ENCODE measurements at regions not wholly inside any gene's neighbourhood (a gene's known extent, or its start where the extent isn't known, plus 50 kb on each side); places are given as distances from the start of the nearest gene placed in this dataset.

- no peak for TF ChIP-seq POLR2A (IDR thresholded peaks at IDR 0.05; ENCODE audit: low read depth, low read length)
- DNase-seq (ENCODE audit: insufficient read length, low spot score) (no peak), FAIRE-seq (no peak)
Measured at GRCh38 chr14:54207476-54208462, 189.0 kb upstream of the CDKN3 start.

DNA sequence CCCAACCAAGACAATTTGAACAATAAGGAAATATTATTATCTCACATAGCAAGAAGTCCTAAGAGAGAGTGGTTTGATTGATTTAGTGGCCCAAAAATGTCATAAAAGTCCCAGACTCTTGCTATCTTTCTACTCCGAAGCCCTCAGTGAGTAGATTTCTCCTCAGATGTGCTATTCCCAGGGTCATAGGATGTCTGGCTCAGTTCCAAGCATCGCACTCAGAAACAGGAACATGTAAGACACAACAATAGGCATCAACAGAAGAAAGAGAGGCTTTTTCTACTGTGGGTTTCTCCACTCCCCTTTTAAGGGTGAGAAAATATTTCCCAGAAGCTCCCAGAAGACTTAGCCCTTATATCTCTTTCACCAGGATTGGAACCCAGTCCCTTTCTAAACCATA lies 188.1 kb upstream of the CDKN3 start:
- TF ChIP-seq POLR2A (IDR thresholded peaks at IDR 0.05; ENCODE audit: low read depth, low read length) = no peak
- DNase-seq (ENCODE audit: insufficient read length, low spot score) (no peak), FAIRE-seq (no peak)

DNA sequence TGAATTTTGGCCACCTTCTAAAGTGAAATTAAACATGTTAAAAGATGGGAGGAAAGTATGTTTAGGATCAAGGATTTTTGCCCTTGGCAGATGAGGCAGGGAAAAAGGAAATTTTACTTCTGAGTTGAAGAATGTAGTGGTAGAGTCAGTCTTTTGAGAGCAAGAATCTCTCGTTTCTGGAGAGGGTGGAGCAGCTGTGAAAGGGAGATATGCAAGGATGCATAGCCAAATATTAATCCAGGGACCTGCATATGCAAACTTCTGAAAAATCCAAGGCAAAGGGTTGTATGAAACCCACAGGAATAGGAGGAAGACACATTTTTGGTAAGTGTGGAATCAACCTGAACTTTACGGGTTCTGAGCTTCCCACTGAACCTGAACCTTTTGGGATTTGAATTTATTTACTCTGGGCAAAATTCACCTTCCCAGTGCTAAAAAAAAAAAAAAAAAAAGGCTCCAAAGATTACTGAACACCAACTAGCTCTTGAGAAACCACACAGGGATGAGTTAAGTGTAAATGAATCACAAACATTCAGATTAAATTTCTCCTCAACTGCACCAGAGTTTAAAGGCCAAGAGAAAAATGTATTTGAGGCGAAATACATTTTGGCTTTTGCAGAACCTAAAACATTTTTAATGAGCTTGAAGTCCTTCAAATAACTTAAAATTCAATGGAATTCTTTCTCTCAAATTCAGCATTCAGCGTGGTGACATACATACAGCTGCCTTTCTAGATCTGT lies 187.1 kb upstream of the CDKN3 start:
- FAIRE-seq (no peak), DNase-seq (ENCODE audit: insufficient read length, low spot score) (no peak)
- TF ChIP-seq POLR2A (IDR thresholded peaks at IDR 0.05; ENCODE audit: low read depth, low read length) = no peak

DNA sequence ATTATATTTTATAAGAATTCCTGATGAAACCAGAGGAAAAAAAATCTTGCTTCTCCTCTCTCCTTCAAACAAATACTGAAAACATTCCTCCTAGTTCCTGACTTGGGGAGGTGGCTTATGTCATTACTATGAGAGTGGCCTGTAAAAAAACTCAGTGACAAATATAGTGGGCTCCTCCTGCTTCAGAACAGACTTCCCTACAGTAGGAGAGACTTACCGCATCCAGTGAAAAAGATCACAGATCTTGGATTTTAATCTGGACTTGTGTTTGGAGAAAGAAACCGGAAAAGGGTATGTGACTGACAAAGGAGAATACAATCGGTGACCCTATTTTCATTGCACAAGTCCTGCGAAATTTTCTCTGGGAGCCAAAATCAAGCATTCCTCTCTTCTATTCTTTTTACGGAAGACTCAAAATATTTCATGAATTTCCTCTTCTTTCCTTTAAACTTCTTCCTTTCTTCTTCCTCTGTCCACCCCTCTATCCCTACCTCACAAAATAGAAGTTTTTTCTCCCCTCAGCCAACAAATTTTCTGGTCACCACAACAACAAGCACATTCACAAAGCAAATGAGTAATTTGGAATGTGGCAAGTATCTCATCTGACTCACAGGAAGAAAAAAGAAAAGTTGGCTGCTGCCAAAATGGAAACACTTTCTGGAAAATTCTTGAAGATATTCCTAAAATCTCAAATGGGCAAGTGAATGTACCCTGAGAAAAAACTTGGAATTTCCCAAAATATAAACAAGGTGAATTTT lies 185.1 kb upstream of the CDKN3 start:
- TF ChIP-seq POLR2A (IDR thresholded peaks at IDR 0.05; ENCODE audit: low read depth, low read length) = no peak
- FAIRE-seq = peak; percentile 61
- DNase-seq (ENCODE audit: insufficient read length, low spot score) = no peak

- FAIRE-seq (no peak), DNase-seq (ENCODE audit: insufficient read length, low spot score) (no peak)
- no peak for TF ChIP-seq POLR2A (IDR thresholded peaks at IDR 0.05; ENCODE audit: low read depth, low read length)
Measured at GRCh38 chr14:54213536-54213935, 183.3 kb upstream of the CDKN3 start.

DNA sequence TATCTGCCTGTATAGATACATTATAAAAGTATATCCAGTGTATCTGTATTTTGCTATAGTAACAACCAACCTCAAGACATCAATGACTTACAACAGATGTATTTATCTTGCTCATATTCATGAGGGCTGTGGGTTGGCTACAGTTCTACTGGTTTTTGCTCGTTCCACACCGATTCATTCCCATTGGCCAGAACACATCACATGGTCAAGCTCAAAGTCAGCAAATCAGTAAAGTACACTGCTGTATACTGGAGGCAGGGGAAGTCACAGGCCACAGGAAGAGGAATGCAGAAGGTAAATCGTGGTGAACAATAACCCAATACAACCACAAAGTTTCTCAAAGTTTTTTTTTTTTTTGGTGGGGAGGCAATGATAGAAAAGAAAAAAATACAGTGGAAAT lies 180.0 kb upstream of the CDKN3 start:
- no peak for TF ChIP-seq POLR2A (IDR thresholded peaks at IDR 0.05; ENCODE audit: low read depth, low read length)
- DNase-seq (ENCODE audit: insufficient read length, low spot score) (no peak), FAIRE-seq (no peak)

DNA sequence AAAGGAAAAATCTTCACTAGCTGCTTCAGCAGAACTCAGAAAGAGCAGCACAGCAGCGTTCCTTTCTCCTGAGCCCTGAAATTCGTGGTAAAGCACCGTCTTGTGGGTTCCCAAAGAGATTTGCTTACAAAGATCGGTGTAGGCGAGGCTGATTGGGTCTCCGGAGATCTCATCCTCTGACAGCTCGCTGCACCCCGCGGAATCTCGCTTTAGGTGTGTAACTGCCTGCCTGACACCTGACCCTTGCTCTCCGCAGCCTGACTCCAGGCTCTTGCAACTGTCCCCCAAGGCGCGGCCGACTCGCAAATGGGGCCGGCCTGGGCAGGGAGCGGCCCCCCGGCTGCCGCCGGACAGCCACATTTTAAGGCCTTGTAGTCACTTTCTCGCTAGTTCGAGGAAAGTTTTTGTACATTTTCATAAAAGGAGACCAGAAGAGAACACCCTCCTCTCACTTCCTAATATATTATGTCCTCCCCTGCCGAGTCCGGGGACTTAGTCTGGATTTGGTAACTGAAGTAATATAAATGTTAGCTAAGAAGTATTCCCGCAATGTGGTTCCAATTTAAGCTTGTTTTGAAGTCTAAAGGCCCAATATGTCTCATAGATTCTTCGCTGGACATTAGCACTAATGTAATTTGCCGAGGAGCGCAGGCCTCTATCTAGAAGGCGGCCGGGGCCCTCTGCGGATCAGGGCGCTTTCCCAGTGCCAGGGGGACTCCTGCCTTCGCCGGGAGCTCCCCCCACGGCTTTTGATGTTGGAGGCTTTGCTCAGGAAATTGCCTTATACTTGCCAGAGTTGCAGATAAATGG lies 177.3 kb upstream of the CDKN3 start:
- no peak for TF ChIP-seq POLR2A (IDR thresholded peaks at IDR 0.05; ENCODE audit: low read depth, low read length)
- FAIRE-seq = no peak
- no peak for DNase-seq (ENCODE audit: insufficient read length, low spot score)

DNA sequence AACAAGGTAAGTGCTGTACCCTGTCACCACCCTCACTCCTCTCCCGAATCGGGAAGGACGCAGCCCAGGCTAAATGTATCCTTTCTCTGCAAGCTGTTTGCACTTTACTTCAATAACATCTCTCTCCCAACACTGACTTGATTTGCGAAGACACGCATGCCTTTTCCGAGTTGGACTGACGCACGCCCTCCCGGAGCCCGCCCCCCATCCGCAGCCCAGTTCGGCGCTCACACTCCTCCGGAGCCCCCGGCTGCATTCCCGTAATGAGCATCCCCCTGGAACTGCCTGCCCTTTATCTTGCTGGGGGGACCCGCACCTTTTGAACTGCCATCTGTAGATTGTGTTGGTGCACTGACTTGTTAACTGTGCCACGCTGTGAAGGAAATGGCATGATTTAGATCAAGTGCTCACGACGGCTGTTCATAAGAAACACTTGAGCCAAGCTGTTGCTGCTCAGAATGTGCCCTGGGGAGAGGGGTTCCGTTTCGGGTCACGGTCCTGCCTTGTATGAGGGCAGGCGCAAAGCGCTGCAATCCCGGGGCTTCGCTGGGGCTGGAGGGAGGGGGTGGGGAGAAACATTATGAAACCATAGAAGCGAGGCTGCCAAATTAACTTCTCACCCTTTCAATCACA lies 176.6 kb upstream of the CDKN3 start:
- FAIRE-seq (no peak), DNase-seq (ENCODE audit: insufficient read length, low spot score) (no peak)
- TF ChIP-seq POLR2A (IDR thresholded peaks at IDR 0.05; ENCODE audit: low read depth, low read length) = no peak

DNA sequence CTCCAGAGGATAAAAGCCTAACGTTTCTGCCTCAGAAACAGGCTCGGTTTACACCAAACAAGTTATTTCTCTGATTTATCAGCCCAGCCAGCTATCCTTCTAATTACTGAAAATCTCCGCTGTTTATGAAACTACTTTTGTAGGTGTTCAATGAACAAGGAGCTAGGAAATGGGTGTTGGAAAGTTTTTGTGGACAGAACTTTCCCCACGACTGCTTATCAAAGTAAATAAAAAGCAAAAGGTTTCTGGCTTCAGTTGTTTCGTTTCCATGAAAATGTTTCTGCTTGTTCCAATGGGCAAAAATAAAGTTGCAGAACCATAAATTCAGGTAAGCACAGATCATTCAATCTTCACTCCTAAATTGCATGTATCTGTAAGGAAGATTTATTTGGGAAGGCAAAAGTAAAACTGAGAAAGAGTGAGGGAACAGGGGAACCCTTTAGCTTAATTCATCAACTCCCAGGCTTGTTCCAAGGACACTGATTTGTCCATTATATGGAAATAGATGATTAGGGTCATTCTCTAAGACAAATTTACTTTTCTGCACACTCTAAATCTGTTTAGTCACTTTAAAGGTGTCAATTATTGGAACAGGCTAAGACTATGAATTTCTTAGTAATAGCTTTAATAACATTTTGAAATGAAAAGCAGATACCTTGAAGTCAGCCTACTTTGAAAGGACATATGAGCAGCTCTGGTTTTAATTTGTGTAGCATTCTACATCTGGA lies 175.9 kb upstream of the CDKN3 start:
- FAIRE-seq = no peak
- no peak for TF ChIP-seq POLR2A (IDR thresholded peaks at IDR 0.05; ENCODE audit: low read depth, low read length)

GRCh38 chr14:54221432-54221803 lies 175.4 kb upstream of the CDKN3 start:
- FAIRE-seq = no peak
- no peak for TF ChIP-seq POLR2A (IDR thresholded peaks at IDR 0.05; ENCODE audit: low read depth, low read length)
- DNase-seq (ENCODE audit: insufficient read length, low spot score) = no peak

More for the DNA sequence above, 175.9 kb upstream of the CDKN3 start:
- DNase-seq (ENCODE audit: insufficient read length, low spot score) = no peak

- no peak for TF ChIP-seq POLR2A (IDR thresholded peaks at IDR 0.05; ENCODE audit: low read depth, low read length)
- no peak for DNase-seq (ENCODE audit: insufficient read length, low spot score)
- no peak for FAIRE-seq
Measured at GRCh38 chr14:54221971-54222370, 174.8 kb upstream of the CDKN3 start.

- FAIRE-seq = no peak
- no peak for TF ChIP-seq POLR2A (IDR thresholded peaks at IDR 0.05; ENCODE audit: low read depth, low read length)
- DNase-seq (ENCODE audit: insufficient read length, low spot score) = no peak
Measured at GRCh38 chr14:54223831-54224402, 172.9 kb upstream of the CDKN3 start.

All from H54 (cell line).